ENCODE measurements at regions not wholly inside any gene's neighbourhood (a gene's known extent, or its start where the extent isn't known, plus 50 kb on each side); places are given as distances from the start of the nearest gene placed in this dataset.
A peak's percentile ranks its signal among the peaks of the same experiment; 100 is the strongest.

DNA sequence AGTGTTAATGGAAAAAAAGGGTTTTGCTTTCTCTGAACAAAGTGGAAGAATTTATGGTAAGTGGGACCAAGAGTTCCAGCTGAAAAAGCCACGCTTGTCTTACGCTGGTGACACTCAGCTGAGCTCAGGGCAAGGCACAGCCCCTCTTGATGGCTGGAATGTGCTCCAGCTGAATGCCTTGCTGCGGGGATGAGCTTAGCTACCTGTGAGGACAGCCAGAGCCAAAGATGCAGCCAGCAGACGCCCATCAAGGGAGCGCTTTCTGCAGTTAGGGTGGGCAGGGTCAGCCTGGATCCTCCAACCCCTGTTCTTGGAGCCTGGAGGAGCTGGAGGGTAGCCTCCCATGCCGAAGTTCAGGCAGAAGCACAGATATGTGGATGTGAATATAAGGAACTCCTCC lies 191.4 kb downstream of the SCP2D1 start:
- H3K9me3 ChIP-seq = no peaks in the 10 kb centered on the region
- no peaks in the 10 kb centered on the region for H3K36me3 ChIP-seq
- no peaks in the 10 kb centered on the region for H3K4me1 ChIP-seq
- H3K27ac ChIP-seq = no peak overlapping the region
- ATAC-seq = no peak
- no peaks in the 10 kb centered on the region for H3K27me3 ChIP-seq
- no peak for TF ChIP-seq POLR2A (IDR thresholded peaks at IDR 0.05)
- TF ChIP-seq, protein P1, sequence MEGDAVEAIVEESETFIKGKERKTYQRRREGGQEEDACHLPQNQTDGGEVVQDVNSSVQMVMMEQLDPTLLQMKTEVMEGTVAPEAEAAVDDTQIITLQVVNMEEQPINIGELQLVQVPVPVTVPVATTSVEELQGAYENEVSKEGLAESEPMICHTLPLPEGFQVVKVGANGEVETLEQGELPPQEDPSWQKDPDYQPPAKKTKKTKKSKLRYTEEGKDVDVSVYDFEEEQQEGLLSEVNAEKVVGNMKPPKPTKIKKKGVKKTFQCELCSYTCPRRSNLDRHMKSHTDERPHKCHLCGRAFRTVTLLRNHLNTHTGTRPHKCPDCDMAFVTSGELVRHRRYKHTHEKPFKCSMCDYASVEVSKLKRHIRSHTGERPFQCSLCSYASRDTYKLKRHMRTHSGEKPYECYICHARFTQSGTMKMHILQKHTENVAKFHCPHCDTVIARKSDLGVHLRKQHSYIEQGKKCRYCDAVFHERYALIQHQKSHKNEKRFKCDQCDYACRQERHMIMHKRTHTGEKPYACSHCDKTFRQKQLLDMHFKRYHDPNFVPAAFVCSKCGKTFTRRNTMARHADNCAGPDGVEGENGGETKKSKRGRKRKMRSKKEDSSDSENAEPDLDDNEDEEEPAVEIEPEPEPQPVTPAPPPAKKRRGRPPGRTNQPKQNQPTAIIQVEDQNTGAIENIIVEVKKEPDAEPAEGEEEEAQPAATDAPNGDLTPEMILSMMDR (IDR thresholded peaks at IDR 0.05) = no peak
- no peak overlapping the region for H3K4me3 ChIP-seq
- intact Hi-C loops (cut with DNase I) = loop anchor here in 2 of 10 donors (10.0 kb wide), 2 partner anchors 60 to 90 kb away; no protein-coding TSS in a partner anchor
- DNase-seq = no peak
- 67 to 77% (median 73%) methylated on average over 6 of the region's 6 CpGs for WGBS, 4 donors

DNA sequence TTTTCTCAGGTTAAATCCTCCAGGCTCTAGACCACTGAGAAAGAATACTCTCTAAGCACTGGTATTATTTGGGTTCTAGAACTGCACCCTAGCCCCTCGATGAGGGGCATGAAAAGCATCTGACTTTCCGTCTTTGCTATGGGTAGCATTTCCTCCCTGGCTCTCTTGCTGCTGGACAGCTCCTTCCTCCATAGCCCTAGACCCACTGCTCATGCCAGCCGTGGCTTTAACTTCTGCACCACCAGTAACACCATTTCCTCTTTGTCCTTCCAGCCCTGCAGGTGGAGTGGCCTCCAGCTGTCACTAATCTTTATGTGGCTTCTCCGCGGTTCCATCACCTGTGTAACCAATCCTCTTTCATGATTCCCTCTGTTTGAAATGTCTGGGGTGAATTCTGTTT lies 194.9 kb downstream of the SCP2D1 start:
- H3K4me1 ChIP-seq = peaks cover 0 to 10% (median 0%) of the 10 kb centered on the region in 12 donors
- ATAC-seq (no peak), DNase-seq (no peak)
- no peaks in the 10 kb centered on the region for H3K36me3 ChIP-seq
- H3K27me3 ChIP-seq = no peaks in the 10 kb centered on the region
- no peak overlapping the region for H3K4me3 ChIP-seq
- H3K27ac ChIP-seq = no peak overlapping the region
- H3K9me3 ChIP-seq = no peaks in the 10 kb centered on the region
- intact Hi-C loops (cut with DNase I) = loop anchor here in 2 of 10 donors (10.0 kb wide), 2 partner anchors 64 to 86 kb away; no protein-coding TSS in a partner anchor
- 47 to 59% (median 52%) methylated on average over 5 of the region's 5 CpGs for WGBS, 4 donors
- no peak for TF ChIP-seq POLR2A (IDR thresholded peaks at IDR 0.05)
- TF ChIP-seq, protein P1 (IDR thresholded peaks at IDR 0.05) = no peak

DNA sequence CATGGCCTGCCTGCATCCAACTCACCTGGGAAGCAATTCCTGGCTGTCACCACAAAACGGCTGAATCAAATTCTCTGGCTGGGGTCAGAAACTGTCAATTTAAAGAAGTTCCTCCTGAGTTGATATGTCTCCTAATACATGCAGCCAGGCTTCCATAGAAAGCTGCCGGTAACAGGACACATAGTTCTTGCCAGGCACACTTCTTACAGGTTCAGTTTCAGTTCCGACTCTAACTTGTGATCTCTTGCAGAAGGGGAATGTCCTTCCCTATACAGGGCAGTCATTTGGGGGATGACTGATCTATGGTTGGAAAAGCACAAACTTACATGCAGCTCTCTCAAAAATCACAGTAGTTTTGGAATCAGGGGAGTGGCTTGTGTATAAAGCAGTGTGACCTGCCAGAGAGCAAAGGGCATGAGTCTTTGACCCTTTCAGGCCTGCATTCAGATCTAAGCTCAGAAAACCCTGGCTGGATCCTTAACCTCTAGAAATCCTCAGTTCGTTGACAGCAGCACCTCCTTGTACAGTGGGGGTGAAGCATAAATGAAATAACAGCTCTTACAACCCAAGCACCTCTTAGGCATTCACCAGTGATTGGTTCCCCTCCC lies 195.6 kb downstream of the SCP2D1 start:
- H3K4me1 ChIP-seq = peaks cover 0 to 10% (median 0%) of the 10 kb centered on the region in 12 donors
- no peak overlapping the region for H3K27ac ChIP-seq
- intact Hi-C loops (cut with DNase I) = loop anchor here in 2 of 10 donors (10.0 kb wide), 2 partner anchors 64 to 86 kb away; no protein-coding TSS in a partner anchor
- H3K27me3 ChIP-seq = no peaks in the 10 kb centered on the region
- DNase-seq = no peak
- no peak for ATAC-seq
- no peaks in the 10 kb centered on the region for H3K36me3 ChIP-seq
- WGBS, 4 donors = 73 to 81% (median 79%) methylated on average over 4 of the region's 4 CpGs
- no peak for TF ChIP-seq POLR2A (IDR thresholded peaks at IDR 0.05)
- TF ChIP-seq, protein P1 (IDR thresholded peaks at IDR 0.05) = no peak
- H3K4me3 ChIP-seq = no peak overlapping the region
- no peaks in the 10 kb centered on the region for H3K9me3 ChIP-seq

DNA sequence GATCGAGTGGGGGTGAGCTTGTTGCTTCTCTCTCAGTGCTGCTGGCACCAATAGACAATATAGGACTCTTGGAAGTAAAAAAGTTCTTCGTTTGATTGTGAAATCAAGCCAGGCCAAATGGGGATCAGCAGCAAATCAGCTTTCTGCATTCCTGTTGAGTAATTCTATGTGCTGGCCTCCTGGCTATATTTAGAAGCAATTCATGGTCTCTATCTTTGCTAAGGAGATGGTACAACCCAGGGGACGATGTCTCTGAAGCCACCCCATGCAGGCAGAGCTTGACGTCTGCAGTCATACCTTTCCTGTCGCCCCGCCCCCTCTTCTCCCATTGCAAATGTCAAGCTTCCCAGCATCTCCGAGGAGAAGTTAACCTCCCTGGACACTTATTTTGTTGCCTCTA lies 199.1 kb downstream of the SCP2D1 start:
- intact Hi-C loops (cut with DNase I) = no loop called here
- no peaks in the 10 kb centered on the region for H3K36me3 ChIP-seq
- no peaks in the 10 kb centered on the region for H3K9me3 ChIP-seq
- H3K4me3 ChIP-seq = no peak overlapping the region
- TF ChIP-seq, protein P1 (IDR thresholded peaks at IDR 0.05) = no peak
- TF ChIP-seq POLR2A (IDR thresholded peaks at IDR 0.05) = no peak
- no peaks in the 10 kb centered on the region for H3K27me3 ChIP-seq
- WGBS, 4 donors = 42 to 48% (median 47%) methylated on average over 7 of the region's 7 CpGs
- no peak for DNase-seq
- peaks cover 0 to 10% (median 0%) of the 10 kb centered on the region in 12 donors for H3K4me1 ChIP-seq
- H3K27ac ChIP-seq = no peak overlapping the region
- ATAC-seq = peak in 3 of 4 donors; percentile 30 to 87 (median 69)

Measured in heart left ventricle (tissue), 16 donors.